GM23338 (cell line): ENCODE measurements at regions not wholly inside any gene's neighbourhood (a gene's known extent, or its start where the extent isn't known, plus 50 kb on each side); places are given as distances from the start of the nearest gene placed in this dataset.

Experiments
- CTCF ChIP-seq, 2 experiments: fragments of 200-600 bp in 1 of 2; sonication (generic) in 1 of 2; conservative IDR thresholded peaks; 2 replicates each; pipeline versions ENCODE4 v1.5.1 to v1.6.1; 2016 to 2017; ENCODE audit warnings: antibody characterized with exemption in 2 of 2, low read depth in 2 of 2, mild to moderate bottlenecking in 2 of 2, moderate library complexity in 1 of 2
- EZH2phosphoT487 ChIP-seq: fragments of 200-600 bp; sonication (generic); IDR thresholded peaks from one replicate; pipeline ENCODE4 v1.8.1; 2018; ENCODE audit warnings: antibody characterized with exemption; ENCODE audit not compliant: unreplicated experiment
- JUNB ChIP-seq: IDR thresholded peaks from one replicate; pipeline ENCODE4 v1.6.1; 2016; ENCODE audit warnings: antibody characterized with exemption; ENCODE audit not compliant: unreplicated experiment
- POLR2AphosphoS5 ChIP-seq: IDR thresholded peaks from 2 replicates; pipeline ENCODE4 v1.6.1; 2016; ENCODE audit warnings: antibody characterized with exemption, low read depth
- ZNF114 ChIP-seq: fragments of 250-450 bp; sonication (Bioruptor Pico); IDR thresholded peaks from 2 replicates; pipeline ENCODE4 v1.5.0; 2020; ENCODE audit warnings: mild to moderate bottlenecking, moderate library complexity
- TF ChIP-seq, protein P1 (sequence below): IDR thresholded peaks from one replicate; pipeline ENCODE4 v1.6.1; 2018; ENCODE audit warnings: antibody characterized with exemption; ENCODE audit not compliant: unreplicated experiment

GRCh38 chr1:166691476-166691875, 147.8 kb upstream of the POGK start:
- TF ChIP-seq CTCF (conservative IDR thresholded peaks at IDR 0.05; ENCODE audit: low read depth in 2 of 2) (no peak), POLR2AphosphoS5 (no peak), ZNF114 (no peak), EZH2phosphoT487 (no peak), JUNB (no peak)
- TF ChIP-seq, protein P1, sequence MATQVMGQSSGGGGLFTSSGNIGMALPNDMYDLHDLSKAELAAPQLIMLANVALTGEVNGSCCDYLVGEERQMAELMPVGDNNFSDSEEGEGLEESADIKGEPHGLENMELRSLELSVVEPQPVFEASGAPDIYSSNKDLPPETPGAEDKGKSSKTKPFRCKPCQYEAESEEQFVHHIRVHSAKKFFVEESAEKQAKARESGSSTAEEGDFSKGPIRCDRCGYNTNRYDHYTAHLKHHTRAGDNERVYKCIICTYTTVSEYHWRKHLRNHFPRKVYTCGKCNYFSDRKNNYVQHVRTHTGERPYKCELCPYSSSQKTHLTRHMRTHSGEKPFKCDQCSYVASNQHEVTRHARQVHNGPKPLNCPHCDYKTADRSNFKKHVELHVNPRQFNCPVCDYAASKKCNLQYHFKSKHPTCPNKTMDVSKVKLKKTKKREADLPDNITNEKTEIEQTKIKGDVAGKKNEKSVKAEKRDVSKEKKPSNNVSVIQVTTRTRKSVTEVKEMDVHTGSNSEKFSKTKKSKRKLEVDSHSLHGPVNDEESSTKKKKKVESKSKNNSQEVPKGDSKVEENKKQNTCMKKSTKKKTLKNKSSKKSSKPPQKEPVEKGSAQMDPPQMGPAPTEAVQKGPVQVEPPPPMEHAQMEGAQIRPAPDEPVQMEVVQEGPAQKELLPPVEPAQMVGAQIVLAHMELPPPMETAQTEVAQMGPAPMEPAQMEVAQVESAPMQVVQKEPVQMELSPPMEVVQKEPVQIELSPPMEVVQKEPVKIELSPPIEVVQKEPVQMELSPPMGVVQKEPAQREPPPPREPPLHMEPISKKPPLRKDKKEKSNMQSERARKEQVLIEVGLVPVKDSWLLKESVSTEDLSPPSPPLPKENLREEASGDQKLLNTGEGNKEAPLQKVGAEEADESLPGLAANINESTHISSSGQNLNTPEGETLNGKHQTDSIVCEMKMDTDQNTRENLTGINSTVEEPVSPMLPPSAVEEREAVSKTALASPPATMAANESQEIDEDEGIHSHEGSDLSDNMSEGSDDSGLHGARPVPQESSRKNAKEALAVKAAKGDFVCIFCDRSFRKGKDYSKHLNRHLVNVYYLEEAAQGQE, result no peak
